Gastroesophageal sphincter (tissue), 4 donors: ENCODE measurements at regions not wholly inside any gene's neighbourhood (a gene's known extent, or its start where the extent isn't known, plus 50 kb on each side); places are given as distances from the start of the nearest gene placed in this dataset.

Experiments
- ATAC-seq: fragments of 150-250 bp; one replicate; pipeline ENCODE4 v1.9.1; 2016; ENCODE audit warnings: mild to moderate bottlenecking, moderate library complexity
- H3K27ac ChIP-seq, 4 donors: fragments of 200-600 bp; sonication (generic) in 3 of 4; 1 replicate in 3 of 4; 2 replicates in 1 of 4; pipeline ENCODE4 v1.5.1; 2016 to 2019
- H3K27me3 ChIP-seq: fragments of 200-600 bp; sonication (generic); one replicate; pipeline ENCODE4 v1.5.1; 2019
- H3K36me3 ChIP-seq, 2 donors: fragments of 200-600 bp; sonication (generic); one replicate each; pipeline ENCODE4 v1.5.1; 2019; ENCODE audit warnings: control low read depth in 1 of 2
- H3K4me1 ChIP-seq, 3 donors: fragments of 200-600 bp; sonication (generic); 1 replicate in 2 of 3; 2 replicates in 1 of 3; pipeline ENCODE4 v1.5.1; 2016 to 2019; ENCODE audit warnings: control low read depth in 2 of 3
- H3K4me3 ChIP-seq, 2 donors: fragments of 200-600 bp; sonication (generic); one replicate each; pipeline ENCODE4 v1.5.1; 2019; ENCODE audit warnings: mild to moderate bottlenecking in 1 of 2, moderate library complexity in 1 of 2
- H3K9me3 ChIP-seq, 3 donors: fragments of 200-600 bp; sonication (generic); one replicate each; pipeline ENCODE4 v1.5.1; 2017 to 2019; ENCODE audit warnings: control low read depth in 2 of 3
- CTCF ChIP-seq, 4 experiments: fragments of 200-600 bp in 2 of 4; fragments of 450-650 bp in 2 of 4; sonication (generic) in 1 of 4; IDR thresholded peaks; one replicate each; pipeline ENCODE4 v1.5.1; 2017 to 2019; ENCODE audit warnings: antibody characterized with exemption in 4 of 4, mild to moderate bottlenecking in 2 of 4, moderate library complexity in 2 of 4
- EP300 ChIP-seq: sonication (generic); formaldehyde crosslinking; IDR thresholded peaks from one replicate; pipeline ENCODE4 v1.6.1; 2017; ENCODE audit warnings: antibody characterized with exemption, mild to moderate bottlenecking
- POLR2A ChIP-seq, 2 donors: fragments of 450-650 bp; IDR thresholded peaks; one replicate each; pipeline ENCODE4 v1.6.1; 2017; ENCODE audit warnings: antibody characterized with exemption in 2 of 2, mild to moderate bottlenecking in 2 of 2, moderate library complexity in 1 of 2
- POLR2AphosphoS5 ChIP-seq: sonication (generic); formaldehyde crosslinking; IDR thresholded peaks from one replicate; pipeline ENCODE4 v1.6.1; 2017; ENCODE audit warnings: antibody characterized with exemption
- WGBS, 2 donors: methylation state at CpG; one replicate each; pipeline ENCODE4 v1.1.5; 2018; ENCODE audit warnings: low coverage in 1 of 2; 5-methylcytosine and 5-hydroxymethylcytosine counted together

GRCh38 chr5:71883742-71884103 lies 164.6 kb downstream of the CARTPT start:
- 69% methylated on average over 2 of the region's 2 CpGs; no CpG with 5 or more reads in 1 of the 2 donors for WGBS, 2 donors
- Histone ChIP-seq H3K27ac (peak overlapping the region in 3 of 4 donors; percentile 59 to 76 (median 74)), H3K27me3 (no peaks in the 10 kb centered on the region), H3K36me3 (no peaks in the 10 kb centered on the region), H3K4me3 (no peak overlapping the region), H3K4me1 (peaks cover 5 to 46% (median 13%) of the 10 kb centered on the region in 3 donors), H3K9me3 (no peaks in the 10 kb centered on the region)
- TF ChIP-seq POLR2AphosphoS5 (no peak), POLR2A (IDR thresholded peaks at IDR 0.05) (no peak), CTCF (IDR thresholded peaks at IDR 0.05) (no peak), EP300 (no peak)
- no peak for ATAC-seq

- no peak for ATAC-seq
- no peak overlapping the region for H3K4me3 ChIP-seq
- no peaks in the 10 kb centered on the region for H3K9me3 ChIP-seq
- H3K27ac ChIP-seq = peak overlapping the region in 1 of 4 donors; percentile 74
- H3K36me3 ChIP-seq = no peaks in the 10 kb centered on the region
- H3K4me1 ChIP-seq = peaks cover 5 to 39% (median 13%) of the 10 kb centered on the region in 3 donors
- H3K27me3 ChIP-seq = no peaks in the 10 kb centered on the region
- no peak for TF ChIP-seq POLR2AphosphoS5
- no peak for TF ChIP-seq EP300
- TF ChIP-seq POLR2A (IDR thresholded peaks at IDR 0.05) = no peak
- no peak for TF ChIP-seq CTCF (IDR thresholded peaks at IDR 0.05)
These were observed 165.9 kb downstream of the CARTPT start for GRCh38 chr5:71884926-71885325.

DNA sequence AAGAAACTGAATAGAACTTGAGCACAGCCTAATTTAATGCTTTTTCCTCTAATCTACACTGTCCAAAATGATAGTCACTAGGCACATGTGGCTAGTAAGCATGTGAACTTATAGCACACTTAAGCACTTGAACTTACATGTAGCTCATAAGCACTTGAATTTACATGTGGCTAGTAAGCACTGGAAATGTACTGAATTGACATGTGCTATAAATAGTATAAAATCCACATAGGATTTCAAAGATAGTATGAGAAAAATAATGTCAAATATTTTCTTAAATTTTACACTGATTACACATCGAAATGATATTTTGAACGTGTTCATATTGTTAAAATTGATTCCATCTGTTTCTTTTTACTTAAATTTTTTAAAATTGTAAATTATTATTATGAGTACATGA lies 167.3 kb downstream of the CARTPT start:
- 78 to 91% methylated on average over 2 of the region's 2 CpGs for WGBS, 2 donors
- H3K27me3 ChIP-seq = no peaks in the 10 kb centered on the region
- no peak for ATAC-seq
- H3K9me3 ChIP-seq = no peaks in the 10 kb centered on the region
- TF ChIP-seq CTCF (IDR thresholded peaks at IDR 0.05) (no peak), POLR2AphosphoS5 (no peak), EP300 (no peak), POLR2A (IDR thresholded peaks at IDR 0.05) (no peak)
- H3K4me3 ChIP-seq = no peak overlapping the region
- H3K27ac ChIP-seq = peak overlapping the region in 1 of 4 donors; percentile 12
- H3K4me1 ChIP-seq = peaks cover 0 to 24% (median 10%) of the 10 kb centered on the region in 3 donors
- H3K36me3 ChIP-seq = no peaks in the 10 kb centered on the region

- 85 to 100% methylated on average over 1 to 2 of the region's 2 CpGs for WGBS, 2 donors
- Histone ChIP-seq H3K9me3 (no peaks in the 10 kb centered on the region), H3K27ac (peak overlapping the region in 3 of 4 donors; percentile 10 to 49 (median 36)), H3K36me3 (no peaks in the 10 kb centered on the region), H3K27me3 (no peaks in the 10 kb centered on the region), H3K4me3 (no peak overlapping the region), H3K4me1 (peaks cover 6 to 27% (median 14%) of the 10 kb centered on the region in 3 donors)
- peak; percentile 44 for ATAC-seq
- TF ChIP-seq POLR2AphosphoS5 = no peak
- TF ChIP-seq POLR2A (IDR thresholded peaks at IDR 0.05) = no peak
- no peak for TF ChIP-seq EP300
- TF ChIP-seq CTCF (IDR thresholded peaks at IDR 0.05) = no peak
These were observed 168.6 kb downstream of the CARTPT start for GRCh38 chr5:71887680-71888079.

DNA sequence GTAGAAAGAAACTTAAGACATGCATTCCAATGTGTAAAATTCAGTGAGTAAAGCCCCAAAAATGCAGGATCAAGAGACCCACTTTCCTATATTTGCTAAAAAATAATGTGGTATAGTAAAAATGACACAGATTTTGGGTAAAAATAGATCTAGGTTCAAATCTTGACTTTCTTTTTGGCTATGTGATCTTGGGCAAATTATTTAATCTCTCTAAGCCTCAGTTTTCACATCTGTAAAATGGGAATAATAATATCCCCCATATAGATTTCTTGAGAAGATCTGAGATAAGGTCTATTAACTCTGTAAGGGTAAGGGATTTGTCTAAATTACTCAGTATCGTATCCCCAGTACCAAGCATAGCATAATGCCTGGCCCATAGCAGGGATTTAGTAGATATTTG lies 172.3 kb downstream of the CARTPT start:
- Histone ChIP-seq H3K27ac (peak overlapping the region in 3 of 4 donors; percentile 69 to 85 (median 80)), H3K4me1 (peaks cover 6 to 20% (median 9%) of the 10 kb centered on the region in 3 donors), H3K36me3 (no peaks in the 10 kb centered on the region), H3K27me3 (no peaks in the 10 kb centered on the region), H3K4me3 (no peak overlapping the region), H3K9me3 (no peaks in the 10 kb centered on the region)
- no peak for TF ChIP-seq POLR2A (IDR thresholded peaks at IDR 0.05)
- no peak for TF ChIP-seq CTCF (IDR thresholded peaks at IDR 0.05)
- no peak for TF ChIP-seq EP300
- no peak for TF ChIP-seq POLR2AphosphoS5
- WGBS, 2 donors = 60 to 75% methylated on average over 1 of the region's 1 CpG
- no peak for ATAC-seq
